Erythroblast (primary cell): ENCODE measurements at regions not wholly inside any gene's neighbourhood (a gene's known extent, or its start where the extent isn't known, plus 50 kb on each side); places are given as distances from the start of the nearest gene placed in this dataset.

Source experiments
- GATA1 ChIP-seq: IDR thresholded peaks from 2 replicates; pipeline ENCODE4 v1.6.1; 2011; ENCODE audit warnings: low read depth, mild to moderate bottlenecking, control low read depth, low read length, moderate library complexity
- POLR2A ChIP-seq: IDR thresholded peaks from 2 replicates; pipeline ENCODE4 v1.6.1; 2011; ENCODE audit warnings: mild to moderate bottlenecking, low read length

DNA sequence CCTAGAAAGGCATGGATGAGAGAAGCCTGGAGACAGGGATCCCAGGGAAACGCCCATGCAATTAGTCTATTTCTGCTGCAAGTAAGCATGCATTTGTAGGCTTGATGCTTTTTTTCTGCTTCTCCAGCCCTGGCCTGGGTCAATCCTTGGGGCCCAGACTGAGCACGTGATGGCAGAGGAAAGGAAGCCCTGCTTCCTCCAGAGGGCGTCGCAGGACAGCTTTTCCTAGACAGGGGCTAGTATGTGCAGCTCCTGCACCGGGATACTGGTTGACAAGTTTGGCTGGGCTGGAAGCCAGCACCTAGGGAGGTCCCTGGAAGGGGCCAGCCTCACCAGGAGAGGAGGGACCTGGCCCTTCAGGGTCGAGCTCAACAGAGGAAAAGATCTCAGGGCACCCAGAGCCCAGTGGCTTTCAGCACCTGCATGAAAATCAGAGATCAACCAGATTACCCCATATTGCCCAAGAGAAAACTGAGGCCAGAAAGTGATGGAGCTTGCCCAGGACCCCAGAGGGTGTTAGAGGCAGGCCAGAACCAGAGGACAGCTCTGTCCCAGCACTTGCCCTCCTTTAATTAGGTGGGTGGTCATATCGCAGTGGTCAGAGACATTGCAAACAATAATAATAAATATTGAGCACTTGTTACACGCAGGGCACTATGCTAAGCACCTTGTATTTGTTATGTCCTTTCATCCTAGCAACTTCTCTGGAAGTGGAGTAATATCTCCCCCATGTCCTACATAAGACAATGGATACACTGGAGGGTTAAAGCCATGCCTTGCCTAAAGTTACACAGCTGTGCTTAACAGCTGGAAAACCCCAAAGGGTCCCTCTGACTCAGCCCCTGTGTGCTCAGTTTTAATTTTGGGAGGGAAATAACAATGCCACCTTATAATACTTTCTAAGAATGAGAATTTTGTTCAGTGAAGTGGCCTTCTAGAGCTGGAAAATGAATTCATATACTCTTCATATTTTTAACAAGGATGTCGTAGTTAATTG, 67.1 kb downstream of the KLF4 start:
- TF ChIP-seq POLR2A = no peak
- no peak for TF ChIP-seq GATA1
